GM12873 (cell line): ENCODE measurements at regions not wholly inside any gene's neighbourhood (a gene's known extent, or its start where the extent isn't known, plus 50 kb on each side); places are given as distances from the start of the nearest gene placed in this dataset.

Experiments used
- TF ChIP-seq, protein P1 (sequence below): IDR thresholded peaks from 2 replicates; pipeline ENCODE4 v1.5.1; 2012; ENCODE audit warnings: low read depth, mild to moderate bottlenecking, moderate library complexity, low read length, control low read depth; ENCODE audit not compliant: insufficient read depth; ENCODE audit errors: missing control alignments

GRCh38 chr12:98232753-98233390, 282.5 kb upstream of the TMPO start:
- TF ChIP-seq, protein P1, sequence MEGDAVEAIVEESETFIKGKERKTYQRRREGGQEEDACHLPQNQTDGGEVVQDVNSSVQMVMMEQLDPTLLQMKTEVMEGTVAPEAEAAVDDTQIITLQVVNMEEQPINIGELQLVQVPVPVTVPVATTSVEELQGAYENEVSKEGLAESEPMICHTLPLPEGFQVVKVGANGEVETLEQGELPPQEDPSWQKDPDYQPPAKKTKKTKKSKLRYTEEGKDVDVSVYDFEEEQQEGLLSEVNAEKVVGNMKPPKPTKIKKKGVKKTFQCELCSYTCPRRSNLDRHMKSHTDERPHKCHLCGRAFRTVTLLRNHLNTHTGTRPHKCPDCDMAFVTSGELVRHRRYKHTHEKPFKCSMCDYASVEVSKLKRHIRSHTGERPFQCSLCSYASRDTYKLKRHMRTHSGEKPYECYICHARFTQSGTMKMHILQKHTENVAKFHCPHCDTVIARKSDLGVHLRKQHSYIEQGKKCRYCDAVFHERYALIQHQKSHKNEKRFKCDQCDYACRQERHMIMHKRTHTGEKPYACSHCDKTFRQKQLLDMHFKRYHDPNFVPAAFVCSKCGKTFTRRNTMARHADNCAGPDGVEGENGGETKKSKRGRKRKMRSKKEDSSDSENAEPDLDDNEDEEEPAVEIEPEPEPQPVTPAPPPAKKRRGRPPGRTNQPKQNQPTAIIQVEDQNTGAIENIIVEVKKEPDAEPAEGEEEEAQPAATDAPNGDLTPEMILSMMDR = no peak

- TF ChIP-seq, protein P1 = no peak
Observed at GRCh38 chr12:98235301-98235700, 280.1 kb upstream of the TMPO start.

DNA sequence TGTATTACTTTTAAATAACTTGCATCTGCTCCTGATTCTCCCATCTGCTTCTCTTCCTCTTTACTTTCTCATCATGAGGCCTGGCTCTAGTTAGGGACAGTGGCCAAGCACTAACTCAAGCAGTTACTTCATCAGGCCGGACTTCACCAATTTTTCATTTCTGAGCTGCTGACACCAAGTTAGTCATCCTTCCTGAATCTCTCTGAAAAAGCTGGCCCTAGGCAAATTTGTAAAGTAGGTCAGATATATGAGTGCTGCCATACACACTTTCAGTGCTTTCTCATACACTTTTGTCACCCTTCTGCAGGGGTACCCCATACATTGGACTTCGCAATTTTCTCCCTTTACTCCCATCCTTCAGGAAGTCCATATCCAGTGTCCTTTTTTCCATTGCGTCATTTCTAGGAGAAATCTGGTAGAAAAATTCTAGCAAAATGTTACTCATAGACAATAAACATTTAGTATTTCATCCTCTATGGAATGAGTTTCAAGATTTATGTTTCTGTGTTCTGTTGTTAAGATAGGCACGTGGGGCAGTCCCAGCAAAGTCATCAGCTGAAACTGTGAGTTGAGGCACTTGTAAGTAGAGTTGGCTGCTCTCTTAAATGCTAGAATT, 276.8 kb upstream of the TMPO start:
- TF ChIP-seq, protein P1 = no peak

DNA sequence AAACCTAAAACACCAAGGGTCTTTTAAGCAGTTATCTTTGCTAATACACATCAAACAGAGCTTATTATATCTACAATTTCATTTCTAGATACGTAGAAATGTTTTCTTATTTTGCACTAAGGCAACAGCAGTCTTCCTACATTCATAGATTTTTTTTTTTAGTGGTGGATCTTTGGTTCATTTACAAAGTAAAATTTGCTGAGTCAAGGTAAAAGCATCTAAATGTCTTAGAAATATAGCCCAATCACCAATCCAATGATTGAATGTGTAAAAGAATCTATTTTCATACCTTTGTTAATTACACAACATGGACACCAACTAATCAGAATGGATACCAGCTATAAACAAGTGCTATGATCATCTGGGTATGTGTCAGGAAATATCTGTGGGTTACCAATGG, 272.2 kb upstream of the TMPO start:
- TF ChIP-seq, protein P1 = no peak

DNA sequence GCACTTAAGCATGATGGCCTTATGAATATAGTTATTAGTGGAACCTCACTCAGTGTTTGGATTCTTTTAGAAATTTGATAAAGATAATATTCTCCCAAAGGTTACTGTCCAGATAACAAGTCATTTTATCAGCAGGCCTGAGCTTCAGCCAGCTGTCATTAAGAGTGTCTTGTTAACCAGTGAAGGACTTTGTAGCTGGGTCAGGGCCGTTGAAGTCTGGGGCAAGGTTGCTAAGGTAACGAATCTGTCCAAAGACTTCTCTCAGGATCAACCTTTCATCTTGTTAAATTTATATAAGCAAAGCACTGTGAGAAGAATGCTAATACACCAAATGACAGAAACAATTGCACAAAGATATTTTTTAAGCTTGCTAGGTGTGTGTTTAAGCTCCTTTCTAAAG, 271.3 kb upstream of the TMPO start:
- TF ChIP-seq, protein P1 = no peak

DNA sequence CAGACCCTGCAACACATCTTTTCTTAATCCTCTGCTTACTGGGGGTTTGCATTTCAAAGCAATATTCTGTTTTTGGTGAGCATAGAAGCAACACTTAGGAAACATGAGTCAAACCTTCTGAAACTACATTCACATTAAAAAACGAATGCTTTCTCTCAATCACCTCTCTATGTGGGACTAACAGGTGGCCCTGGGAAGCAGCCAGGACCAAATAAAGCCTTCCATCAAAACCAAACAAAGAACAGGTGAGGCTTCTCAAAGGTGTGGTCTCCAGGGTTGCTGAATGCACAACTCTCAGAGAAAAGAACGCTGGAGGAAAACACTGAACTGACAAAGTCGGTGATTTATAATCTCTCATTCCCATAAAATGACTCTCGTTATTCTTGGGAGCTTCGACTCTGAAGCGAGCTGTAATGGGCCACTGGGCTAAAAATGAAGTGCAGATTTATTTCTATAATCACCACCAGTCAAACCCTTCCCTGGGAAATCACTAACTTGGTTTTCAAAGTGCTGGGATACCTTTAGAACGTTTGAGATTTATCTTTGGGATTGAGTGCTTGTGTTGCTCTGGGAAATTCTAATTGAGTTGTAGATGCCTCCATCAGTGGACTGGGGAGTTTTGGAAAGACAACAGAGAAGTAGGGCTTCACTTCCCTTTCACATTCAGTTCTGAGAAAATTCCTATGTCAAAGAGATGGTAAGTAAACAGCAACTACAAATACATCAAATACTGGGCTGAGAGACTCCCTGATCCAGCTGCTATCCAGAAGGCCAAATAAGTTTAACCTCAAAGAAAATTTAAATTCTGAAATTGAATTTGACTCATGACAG, 262.0 kb upstream of the TMPO start:
- TF ChIP-seq, protein P1 = no peak

GRCh38 chr12:98256830-98257229, 258.6 kb upstream of the TMPO start:
- TF ChIP-seq, protein P1 = no peak
